NCI-H128 (cell line): ENCODE measurements at regions not wholly inside any gene's neighbourhood (a gene's known extent, or its start where the extent isn't known, plus 50 kb on each side); places are given as distances from the start of the nearest gene placed in this dataset.
"Not testable (repeated sequence)": the region's sequence is repeated elsewhere in the genome, so short reads cannot be mapped to it uniquely, and the experiment has no call there.

ENCODE experiments used
- DNase-seq: peaks from one replicate; lab custom pipeline; 2025; ENCODE audit not compliant: unreplicated experiment; lab: John Stamatoyannopoulos, UW

DNA sequence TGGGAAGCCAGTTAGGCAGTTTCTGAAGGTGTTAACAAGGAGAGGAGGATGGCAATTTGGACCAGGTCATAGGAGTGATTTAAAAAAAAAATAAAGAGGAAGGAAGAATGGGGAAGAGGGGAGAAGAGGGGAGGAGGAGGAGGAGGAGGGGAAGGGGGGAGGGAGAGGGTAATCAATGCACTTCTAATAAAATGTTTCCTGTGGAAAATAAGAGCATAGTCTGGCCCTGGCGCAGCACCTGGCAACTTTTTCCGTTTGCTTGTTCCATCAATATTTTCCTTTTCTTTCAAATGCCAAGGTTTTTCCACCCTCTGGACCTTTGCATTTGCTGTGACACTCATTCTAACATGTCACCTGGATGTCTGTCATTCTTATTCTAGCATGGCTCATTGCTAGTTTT lies 308.2 kb downstream of the PPP1R3A start:
- no peak for DNase-seq

DNA sequence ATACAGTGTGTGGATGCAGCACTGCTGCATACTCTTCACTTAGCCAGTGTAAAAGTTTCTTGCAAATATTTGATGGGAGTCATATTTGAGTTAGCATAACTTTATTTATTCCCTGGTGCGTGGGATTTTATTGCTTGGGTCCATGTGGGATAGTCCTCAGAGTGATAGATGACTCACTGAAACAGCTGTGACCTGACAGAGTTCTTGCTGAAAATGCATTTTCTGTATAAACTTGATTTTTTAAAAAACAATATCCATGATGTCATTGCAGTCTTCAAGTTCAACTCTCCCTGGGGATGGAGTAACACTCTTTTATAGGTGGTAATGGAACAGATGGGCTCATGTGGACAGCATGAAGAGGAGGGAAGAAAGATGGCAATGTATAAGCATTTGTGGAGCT lies 310.0 kb downstream of the PPP1R3A start:
- DNase-seq: no peak

GRCh38 chr7:113606325-113606724 lies 312.5 kb downstream of the PPP1R3A start:
- no peak for DNase-seq

- DNase-seq: not testable (repeated sequence)
These were observed 318.4 kb downstream of the PPP1R3A start for GRCh38 chr7:113600428-113600827.

DNA sequence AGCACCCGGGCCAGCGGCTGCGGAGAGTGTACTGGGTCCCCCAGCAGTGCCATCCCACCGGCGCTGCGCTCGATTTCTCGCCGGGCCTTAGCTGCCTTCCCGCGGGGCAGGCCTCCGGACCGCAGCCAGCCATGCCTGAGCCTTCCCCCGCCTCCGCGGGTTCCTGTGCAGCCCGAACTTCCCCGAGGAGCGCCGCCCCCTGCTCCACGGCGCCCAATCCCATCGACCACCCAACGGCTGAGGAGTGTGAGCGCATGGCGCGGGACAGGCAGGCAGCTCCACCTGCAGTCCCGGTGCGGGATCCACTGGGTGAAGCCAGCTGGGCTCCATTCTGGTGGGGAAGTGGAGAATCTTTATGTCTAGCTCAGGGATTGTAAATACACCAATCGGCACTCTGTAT lies 325.4 kb downstream of the PPP1R3A start:
- DNase-seq: not testable (repeated sequence)

- DNase-seq: not testable (repeated sequence)
These were observed 325.9 kb downstream of the PPP1R3A start for GRCh38 chr7:113592924-113593323.

- no peak for DNase-seq
These were observed 336.3 kb downstream of the PPP1R3A start for GRCh38 chr7:113582471-113582870.

DNA sequence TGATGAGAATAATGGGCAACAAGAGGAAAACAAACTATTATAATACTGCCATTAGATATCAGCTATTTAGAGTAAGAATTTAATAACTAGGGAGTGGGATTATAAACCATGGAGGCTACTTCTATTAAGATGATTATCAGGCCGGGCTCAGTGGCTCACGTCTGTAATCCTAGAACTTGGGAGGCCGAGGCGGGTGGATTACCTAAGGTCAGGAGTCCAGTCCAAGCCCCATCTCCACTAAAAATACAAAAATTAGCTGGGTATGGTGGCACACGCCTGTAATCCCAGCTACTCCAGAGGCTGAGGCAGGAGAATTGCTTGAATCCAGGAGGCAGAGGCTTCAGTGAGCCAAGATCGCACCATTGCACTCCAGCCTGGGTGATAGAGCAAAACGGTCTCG lies 355.6 kb downstream of the PPP1R3A start:
- DNase-seq: not testable (repeated sequence)

GRCh38 chr7:113562801-113563200 lies 356.0 kb downstream of the PPP1R3A start:
- no peak for DNase-seq

DNA sequence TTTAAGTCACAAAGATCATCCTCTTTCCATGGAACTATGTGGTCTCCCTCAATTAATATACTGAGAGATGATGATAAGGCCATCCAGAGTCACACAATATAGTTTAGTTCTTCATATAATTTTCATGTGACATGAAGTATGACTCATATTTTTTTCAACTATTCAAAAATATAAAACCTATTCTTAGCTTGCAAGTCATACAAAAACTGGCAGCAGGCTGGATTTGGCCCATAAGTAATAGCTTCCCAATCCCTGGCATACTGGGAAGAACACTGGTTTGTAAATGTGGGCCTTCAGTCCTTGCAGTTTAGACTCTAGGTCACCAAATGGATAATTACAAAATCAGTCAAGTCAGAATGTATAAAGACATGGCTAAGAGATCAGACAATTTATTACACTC lies 356.6 kb downstream of the PPP1R3A start:
- no peak for DNase-seq

DNA sequence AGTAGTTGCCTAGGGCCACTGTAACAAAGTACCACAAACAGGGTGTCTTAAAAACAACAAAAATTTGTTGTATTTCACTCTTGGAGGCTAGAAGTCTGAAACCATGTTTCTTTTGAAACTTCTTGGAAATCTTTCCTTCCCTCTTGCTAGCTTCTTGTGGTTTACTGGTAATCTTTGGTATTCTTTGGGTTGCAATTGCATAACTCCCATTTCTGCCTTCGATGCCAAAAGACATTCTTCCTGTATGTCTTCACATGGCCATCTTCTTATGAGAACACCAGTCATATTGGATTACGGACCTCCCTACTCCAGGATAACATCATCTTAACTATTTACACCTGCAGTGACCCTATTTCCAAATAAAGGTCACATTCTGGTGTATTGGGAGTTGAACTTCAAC lies 357.4 kb downstream of the PPP1R3A start:
- DNase-seq: no peak

DNA sequence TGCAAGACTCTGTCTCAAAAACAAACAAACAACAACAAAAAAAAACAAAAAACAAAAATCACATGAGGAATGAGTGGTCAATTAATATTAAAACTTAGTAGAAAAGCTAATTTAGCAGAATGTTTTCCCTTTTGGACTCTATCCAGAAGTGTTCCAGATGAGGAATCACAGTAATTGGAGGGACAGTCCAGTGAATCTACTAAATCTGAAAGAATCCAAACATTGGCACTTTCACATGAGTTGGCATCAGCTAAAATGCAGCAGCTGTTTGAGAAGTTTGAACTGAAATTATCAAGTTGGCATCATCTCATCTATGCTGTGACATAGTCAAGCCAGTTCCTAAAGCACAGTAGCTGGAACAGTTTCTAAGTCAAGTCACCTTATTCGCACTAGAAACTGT lies 367.8 kb downstream of the PPP1R3A start:
- no peak for DNase-seq

GRCh38 chr7:113548561-113548960 lies 370.2 kb downstream of the PPP1R3A start:
- DNase-seq: no peak

DNA sequence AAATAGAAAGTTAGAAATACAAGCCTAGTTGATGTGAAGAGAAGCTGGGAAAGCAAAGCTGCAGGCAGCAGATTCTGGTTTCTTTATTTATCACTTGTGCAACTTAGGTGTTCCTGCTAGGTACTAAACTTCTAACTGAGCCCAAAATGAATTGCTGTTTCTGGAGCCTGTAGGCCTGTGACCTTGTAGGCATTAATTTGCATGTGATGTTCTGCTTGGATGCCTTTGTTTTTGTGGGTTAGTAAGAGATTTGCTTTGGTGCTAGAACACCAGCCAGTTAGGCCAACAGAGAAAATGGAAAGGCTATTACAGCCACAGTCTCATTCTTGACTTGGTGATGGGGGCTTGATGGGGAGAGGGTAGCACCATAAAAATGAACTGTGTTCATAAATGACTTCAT lies 370.7 kb downstream of the PPP1R3A start:
- no peak for DNase-seq

- DNase-seq: no peak
These were observed 397.3 kb downstream of the PPP1R3A start for GRCh38 chr7:113521468-113521867.

GRCh38 chr7:113519472-113519871 lies 399.3 kb downstream of the PPP1R3A start:
- no peak for DNase-seq

DNA sequence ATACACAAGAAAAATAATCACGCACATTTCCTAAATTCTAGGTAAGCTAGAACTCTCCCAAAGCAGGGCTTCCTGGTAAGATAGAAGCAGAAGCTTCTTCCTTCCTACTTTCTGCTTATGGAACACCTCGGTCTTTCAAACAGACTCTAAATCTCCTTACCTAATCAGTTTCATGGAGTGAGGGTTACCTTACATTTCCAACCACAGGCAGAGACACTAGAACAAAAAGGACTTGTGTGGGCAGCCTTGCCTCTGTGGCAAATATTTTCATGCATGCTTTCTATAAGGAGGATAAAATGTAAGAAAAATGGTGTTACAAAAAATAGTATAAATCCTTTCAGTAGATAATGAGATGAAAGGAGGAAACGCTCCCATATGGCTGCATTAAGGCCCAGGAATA lies 386.3 kb upstream of the SMIM30 start:
- DNase-seq: no peak

DNA sequence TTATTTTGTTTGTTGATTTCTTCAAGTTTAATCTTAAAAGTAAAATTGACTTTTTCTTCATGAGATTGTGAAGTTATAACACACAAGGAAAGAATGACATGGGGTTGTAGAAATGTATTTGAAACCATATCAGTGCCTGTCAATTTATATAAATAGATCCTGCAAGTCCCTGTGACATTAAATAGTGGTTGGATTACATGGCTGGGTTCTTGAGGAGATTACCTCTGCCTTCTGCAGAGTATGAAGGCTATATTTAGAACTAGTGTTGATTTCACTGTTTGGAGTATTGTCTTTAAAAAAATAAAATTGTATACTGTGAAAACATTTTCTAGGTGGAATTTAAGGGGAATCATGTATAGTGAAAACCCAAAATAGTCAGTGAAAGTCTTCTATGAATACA lies 385.8 kb upstream of the SMIM30 start:
- no peak for DNase-seq

DNA sequence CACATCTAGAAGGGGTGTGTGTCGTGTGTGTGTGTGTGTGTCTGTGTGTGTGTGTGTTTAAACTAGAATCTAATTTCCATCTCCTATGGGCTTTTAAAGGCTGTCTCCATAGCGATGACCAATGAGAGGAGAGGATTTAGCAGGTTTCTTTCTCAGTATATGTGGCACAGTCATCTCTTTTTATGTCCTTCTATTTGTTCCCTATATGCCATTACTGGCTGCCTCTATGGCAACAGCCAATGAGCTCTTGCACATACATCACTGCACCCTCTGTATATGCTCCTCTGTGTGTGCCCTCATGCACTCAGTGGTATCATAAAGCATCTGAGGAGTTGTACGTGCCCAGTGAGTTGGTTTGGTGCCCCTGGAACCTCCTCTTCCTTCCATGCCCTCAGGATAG lies 378.2 kb upstream of the SMIM30 start:
- DNase-seq: not testable (repeated sequence)

DNA sequence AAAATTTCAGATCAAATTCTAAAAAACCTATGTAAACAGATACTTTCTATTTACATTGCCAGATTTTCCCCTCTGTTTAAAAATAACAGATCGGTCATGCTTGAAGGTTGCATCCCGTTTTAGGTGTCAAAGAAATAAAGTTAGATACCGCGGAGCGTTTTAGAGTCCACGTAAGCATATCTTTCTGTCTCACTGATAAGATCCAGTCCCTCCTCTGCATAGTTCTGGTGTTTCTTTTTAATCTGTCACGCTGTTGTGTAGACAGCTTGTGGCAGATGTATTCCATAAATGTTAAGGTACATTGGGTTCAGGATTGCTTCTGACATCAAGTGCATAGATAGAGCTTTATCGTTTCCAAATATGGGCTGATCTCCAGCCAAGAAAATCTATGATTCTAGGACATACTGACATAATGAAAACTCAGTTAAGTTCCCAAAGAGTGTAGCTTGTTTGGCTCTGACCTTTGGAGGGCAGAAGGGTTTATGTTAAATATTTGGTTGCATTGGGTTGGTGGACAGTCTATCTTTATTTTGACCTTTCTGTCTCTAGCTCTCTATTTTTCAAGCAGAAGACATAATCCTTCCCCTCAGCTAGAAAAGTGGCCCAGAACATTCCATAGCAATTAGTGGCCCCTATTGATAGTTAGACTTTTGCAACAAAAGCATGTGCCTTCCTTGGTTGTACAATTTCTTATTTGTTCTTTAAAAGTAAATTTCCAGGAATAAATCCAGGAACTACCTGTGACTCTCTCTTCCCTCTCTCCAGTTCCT lies 376.6 kb upstream of the SMIM30 start:
- not testable (repeated sequence) for DNase-seq

- no peak for DNase-seq
These were observed 373.0 kb upstream of the SMIM30 start for GRCh38 chr7:113491305-113491704.

DNA sequence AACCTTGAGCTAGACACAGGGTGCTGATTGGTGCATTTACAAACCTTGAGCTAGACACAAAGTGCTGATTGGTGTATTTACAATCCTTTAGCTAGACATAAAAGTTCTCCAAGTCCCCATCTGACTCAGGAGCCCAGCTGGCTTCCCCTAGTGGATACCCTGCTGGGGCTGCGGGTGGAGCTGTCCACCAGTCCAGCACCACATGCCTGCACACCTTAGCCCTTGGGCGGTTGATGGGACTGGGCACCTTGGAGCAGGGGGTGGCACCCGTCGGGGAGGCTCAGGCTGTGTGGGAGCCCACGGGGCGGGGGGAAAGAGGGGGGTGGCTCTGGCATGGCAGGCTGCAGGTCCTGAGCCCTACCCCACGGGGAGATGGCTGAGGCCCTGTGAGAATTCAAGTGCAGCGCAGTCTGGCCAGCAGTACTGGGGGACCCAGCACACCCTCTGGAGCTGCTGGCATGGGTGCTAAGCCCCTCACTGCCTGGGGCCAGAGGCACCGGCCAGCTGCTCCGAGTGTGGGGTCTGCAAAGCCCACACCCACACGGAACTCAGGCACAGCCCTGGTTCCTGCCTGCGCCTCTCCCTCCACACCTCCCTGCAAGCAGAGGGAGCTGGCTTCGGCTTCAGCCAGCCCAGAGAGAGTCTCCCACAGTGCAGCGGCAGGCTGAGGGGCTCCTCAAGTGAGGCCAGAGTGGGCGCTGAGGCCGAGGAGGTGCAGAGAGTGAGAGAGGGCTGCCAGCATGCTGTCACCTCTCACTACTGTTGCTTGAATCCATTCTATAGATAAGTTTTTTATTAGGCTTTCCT lies 369.8 kb upstream of the SMIM30 start:
- DNase-seq: no peak
